ENCODE measurements at regions not wholly inside any gene's neighbourhood (a gene's known extent, or its start where the extent isn't known, plus 50 kb on each side); places are given as distances from the start of the nearest gene placed in this dataset.
"Not testable (repeated sequence)": the region's sequence is repeated elsewhere in the genome, so short reads cannot be mapped to it uniquely, and the experiment has no call there.

DNA sequence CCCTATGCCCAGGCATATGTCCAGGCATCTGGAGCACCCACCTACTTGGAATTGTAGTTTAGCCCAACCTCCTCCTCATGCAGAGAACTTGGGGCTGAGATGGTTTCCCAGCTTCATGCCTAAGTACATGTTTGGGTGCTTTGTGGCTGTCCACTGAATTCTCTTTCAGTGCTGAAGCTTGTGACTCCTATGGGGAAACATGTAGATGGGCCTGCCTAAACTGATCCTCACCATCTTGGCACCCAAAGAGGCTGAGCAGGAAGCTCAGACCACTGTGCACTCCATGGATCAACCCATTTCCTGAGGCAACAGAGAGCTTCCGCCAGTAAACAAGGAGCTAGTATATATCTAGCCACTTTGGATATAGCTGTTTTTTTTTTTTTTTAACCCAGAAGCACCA lies 2733.7 kb downstream of the PCDH7 start:
- no peak for DNase-seq (ENCODE audit: low read depth)

GRCh38 chr4:33465565-33465964 lies 2745.4 kb downstream of the PCDH7 start:
- DNase-seq (ENCODE audit: low read depth), result no peak

GRCh38 chr4:33467291-33467690 lies 2747.1 kb downstream of the PCDH7 start:
- peak; percentile 40 for DNase-seq (ENCODE audit: low read depth)

DNA sequence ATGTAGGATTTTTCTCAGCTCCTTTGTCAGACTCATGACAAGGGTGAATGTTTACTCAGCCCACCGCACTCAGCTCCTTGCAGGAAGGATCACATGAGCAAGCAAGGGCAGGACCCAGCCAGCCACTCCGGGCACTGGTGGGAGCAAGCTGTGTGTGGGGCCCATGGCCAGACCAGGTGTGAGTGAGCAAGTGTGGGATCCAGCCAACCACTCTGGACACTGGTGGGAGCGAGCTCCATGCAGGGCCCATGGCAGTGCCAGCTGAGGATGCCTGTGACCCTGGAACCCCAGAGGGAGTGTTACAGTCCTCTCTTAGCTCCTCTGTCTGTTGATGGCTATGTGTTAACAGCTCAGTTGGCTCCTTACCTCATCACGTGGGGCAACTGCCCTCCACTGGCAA lies 2750.6 kb downstream of the PCDH7 start:
- DNase-seq (ENCODE audit: low read depth), result no peak

GRCh38 chr4:33477715-33478114 lies 2757.5 kb downstream of the PCDH7 start:
- no peak for DNase-seq (ENCODE audit: low read depth)

DNA sequence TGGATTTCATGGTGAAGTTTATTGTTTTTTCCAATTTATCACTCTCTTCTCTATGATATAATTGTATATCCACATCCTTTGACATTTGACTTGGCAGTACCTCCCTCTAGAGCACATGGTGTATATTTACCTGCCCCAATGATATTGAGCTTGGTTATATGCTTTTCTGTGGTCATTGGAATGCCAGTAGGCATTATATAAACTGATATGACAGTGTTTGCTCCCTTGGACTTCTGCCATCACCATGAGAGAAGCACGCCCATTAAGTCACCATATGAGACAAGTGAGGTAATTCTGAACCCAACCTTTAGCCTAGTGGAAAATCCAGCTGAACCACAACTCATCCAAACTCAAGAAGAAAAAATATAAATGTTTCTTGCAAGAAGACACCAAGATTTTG lies 2761.5 kb downstream of the ARAP2 start:
- no peak for DNase-seq (ENCODE audit: low read depth)

DNA sequence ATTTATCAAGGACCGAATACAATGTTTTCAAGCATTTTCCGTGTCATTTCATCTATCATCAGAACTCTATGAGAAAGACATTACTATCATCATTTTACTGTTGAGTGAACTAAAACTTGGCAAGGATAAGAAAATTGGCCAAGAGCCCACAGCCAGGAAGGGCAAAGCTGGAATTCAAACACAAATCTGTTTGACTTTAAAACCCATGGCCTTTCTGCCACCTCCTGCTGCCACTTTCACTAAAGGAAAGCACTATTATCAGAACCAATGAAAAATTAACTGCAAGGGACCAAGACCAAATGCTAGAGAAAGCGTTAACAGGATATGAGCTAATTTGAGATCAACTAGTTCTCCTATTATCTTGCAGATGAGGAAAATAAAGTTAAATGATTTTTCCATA lies 2759.2 kb downstream of the ARAP2 start:
- no peak for DNase-seq (ENCODE audit: low read depth)

- DNase-seq (ENCODE audit: low read depth), result peak; percentile 12
These were observed 2751.1 kb downstream of the ARAP2 start for GRCh38 chr4:33493231-33493630.

DNA sequence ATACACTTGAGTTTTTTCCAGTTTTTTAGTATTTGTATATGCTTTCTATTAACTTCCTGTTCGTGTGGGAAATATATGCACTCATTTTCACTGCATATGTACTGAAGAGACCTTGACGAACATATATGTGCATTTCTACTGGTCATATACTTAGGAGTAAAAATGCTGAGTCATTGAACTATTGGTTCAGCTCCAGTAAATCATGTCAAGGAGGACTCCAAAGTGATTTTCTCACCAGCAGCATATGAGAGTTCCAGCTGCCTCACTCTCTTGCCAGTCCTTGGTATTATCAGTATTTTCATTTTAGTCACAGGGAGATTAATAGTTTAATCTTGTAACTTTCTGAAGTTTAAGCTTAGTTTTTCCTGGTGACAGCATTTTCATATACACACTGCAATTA lies 2750.2 kb downstream of the ARAP2 start:
- peak; percentile 22 for DNase-seq (ENCODE audit: low read depth)

DNA sequence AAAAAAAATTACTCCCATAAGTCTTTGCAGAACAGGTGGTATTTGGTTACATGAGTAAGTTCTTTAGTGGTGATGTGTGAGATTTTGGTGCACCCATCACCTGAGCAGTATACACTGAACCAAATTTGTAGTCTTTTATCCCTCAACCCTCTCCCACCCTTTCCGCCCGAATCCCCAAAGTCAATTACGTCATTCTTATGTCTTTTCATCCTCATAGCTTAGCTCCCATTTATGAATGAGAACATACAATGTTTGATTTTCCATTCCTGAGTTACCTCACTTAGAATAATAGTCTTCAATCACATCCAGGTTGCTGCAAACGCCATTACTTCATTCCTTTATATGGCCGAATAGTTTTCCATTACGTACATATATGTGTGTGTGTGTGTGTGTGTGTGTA lies 2742.7 kb downstream of the ARAP2 start:
- DNase-seq (ENCODE audit: low read depth), result not testable (repeated sequence)

DNA sequence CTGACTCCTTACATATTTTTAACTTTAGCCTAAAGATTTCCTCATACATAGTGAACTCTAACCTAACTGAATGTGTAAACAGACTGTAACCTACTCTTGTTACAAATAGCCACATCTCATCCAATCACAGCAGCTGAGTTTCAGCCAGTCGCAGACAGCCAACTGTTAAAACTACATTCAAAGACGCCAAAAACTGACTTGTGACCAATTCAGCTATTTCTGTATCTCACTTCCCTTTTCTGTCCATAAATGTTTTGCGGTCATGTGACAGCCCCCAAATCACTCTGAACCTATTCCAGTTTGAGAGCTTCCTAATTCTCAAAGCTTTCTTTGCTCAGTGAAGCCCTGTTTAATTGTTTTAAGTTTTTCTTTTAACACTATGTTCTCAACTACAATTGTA lies 2731.9 kb downstream of the ARAP2 start:
- DNase-seq (ENCODE audit: low read depth), result peak; percentile 7

- no peak for DNase-seq (ENCODE audit: low read depth)
These were observed 2725.5 kb downstream of the ARAP2 start for GRCh38 chr4:33518856-33519255.

GRCh38 chr4:33532821-33533220 lies 2711.5 kb downstream of the ARAP2 start:
- no peak for DNase-seq (ENCODE audit: low read depth)

DNA sequence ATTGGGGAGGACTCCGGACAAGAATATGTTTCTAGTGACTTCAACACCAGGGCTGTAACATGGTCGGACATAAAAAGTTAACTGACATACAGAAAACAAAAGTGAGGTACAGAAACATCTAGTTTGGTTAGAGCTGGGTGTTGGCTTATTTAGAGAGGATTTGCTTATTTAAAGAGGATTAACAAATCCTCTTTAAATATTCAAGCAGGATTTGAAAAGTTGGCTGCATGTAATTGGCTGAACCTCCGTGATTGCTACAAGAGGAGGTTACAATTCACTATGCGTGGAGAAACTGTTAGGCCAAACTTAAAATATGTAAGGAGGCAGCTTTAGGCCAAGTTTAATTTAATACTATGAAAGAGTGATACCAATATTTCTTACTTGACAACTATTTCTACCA lies 2707.4 kb downstream of the ARAP2 start:
- no peak for DNase-seq (ENCODE audit: low read depth)

- no peak for DNase-seq (ENCODE audit: low read depth)
These were observed 2706.8 kb downstream of the ARAP2 start for GRCh38 chr4:33537527-33537926.

DNA sequence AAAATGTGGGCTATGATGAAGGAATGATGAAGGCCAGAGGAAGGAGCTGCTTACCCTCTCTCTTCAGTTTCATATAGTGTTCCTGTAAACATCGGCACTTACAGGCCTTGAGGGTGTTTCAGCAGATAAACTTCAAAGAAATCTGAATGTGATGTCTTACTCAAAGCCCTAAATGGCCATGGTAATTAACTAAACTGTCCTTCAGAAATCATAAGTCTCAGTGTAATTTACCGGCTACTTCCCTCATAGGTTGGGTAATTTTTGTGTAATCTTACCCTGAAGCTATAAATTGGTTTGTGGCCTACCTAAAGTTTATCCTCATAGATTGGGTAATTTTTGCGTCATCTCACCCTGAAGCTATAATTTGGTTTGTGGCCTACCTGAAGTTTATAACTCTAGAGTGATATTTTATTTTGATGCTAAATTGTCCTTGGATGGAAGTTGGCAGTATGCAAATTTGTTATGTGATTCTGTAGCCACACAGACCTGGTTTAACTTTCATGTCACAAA lies 2700.3 kb downstream of the ARAP2 start:
- peak; percentile 81 for DNase-seq (ENCODE audit: low read depth)

- no peak for DNase-seq (ENCODE audit: low read depth)
These were observed 2693.1 kb downstream of the ARAP2 start for GRCh38 chr4:33551244-33551643.

- no peak for DNase-seq (ENCODE audit: low read depth)
These were observed 2683.1 kb downstream of the ARAP2 start for GRCh38 chr4:33561259-33561658.

- peak; percentile 2 for DNase-seq (ENCODE audit: low read depth)
These were observed 2677.7 kb downstream of the ARAP2 start for GRCh38 chr4:33566649-33567048.

DNA sequence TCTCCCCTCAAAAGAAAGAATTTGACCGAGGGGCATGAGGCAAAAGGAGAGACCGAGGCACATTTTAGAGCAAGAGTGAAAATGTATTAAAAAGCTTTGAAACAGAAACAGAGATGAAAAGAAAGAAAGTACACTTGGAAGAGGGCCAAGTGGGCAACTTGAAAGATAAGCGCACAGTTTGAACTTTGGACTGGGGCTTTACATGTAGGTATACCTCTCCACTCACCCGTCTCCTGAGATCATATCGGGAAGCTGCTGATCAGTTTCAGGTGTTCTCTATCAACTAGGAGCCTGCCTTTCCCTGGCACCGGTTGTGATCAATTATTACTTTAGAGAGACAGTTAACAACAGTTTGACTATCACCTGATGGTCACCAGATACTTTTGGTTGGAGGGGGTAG lies 2666.5 kb downstream of the ARAP2 start:
- no peak for DNase-seq (ENCODE audit: low read depth)

DNA sequence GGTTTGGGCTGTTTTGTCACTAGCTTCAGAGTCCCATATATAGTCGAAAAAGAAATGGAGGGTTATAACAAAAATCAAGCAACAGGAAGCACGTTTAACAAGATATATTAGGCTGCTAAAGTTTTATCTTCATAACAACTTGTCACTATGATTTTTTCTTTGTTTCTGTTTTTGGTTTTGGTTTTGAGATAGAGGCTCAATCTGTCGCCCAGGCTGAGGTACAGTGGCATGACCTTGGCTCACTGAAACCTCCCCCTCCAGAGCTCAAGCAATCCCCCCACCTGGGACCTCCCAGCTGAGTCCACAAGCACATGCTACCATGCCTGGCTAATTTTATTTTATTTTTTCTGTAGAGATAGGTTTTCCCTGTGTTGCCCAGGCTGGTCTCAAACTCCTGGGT lies 2664.4 kb downstream of the ARAP2 start:
- no peak for DNase-seq (ENCODE audit: low read depth)

DNA sequence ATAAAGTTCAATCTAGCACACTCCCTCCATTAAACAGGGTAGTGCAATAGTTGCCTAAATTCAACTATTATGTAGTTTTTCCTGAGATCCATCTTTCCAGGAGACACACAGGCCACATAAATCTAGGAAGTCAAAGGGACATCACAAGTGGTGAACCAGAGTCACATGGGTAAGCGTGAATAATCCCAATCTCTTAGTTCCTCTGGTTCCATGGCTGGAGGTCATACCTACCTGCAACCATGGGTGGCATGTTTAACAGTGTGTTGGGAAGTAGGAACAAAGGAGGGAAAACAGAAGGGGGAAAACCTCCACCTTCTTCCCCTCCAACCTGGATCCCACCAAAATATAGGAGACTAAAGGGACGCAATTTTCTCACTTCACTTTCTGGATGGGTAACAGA lies 2651.6 kb downstream of the ARAP2 start:
- no peak for DNase-seq (ENCODE audit: low read depth)

DNA sequence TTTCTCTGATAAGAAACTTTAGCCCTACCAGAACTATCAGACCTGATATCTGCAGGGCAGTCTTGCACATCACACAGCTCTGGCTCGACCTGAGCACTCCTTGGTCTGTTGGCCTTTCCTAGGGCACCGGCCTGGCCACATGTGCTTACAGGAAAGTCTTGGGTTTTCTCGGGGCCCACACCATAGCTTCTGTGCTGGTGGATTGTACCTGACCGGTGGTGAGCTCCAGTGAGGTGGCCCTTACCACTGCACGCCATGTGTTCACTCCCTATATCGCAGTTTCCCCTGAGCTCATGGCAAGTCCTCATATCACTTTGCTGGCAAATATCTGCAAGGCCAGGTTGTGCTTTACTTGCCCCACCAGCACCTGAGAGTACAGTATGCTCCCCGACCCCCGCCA lies 2637.4 kb downstream of the ARAP2 start:
- no peak for DNase-seq (ENCODE audit: low read depth)

DNA sequence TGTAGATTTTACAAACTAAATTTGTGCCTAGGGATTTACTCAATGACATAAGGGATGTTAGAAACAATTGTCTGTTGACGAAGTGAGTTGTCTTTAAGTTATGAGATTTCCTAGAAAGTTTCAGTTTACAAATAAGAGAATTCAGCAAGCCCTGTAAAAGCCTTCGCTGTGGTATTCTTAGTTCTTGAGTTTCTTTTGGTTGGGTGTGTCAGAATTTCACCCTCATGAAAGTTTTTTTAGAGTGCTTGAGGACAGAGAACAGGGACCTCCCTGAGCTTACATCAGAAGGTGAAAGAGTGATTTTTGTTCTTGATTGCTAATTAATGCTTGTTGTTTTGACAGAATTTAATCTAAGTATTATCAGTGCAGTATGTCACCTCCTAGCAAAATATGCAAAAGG lies 2628.2 kb downstream of the ARAP2 start:
- DNase-seq (ENCODE audit: low read depth), result no peak

DNA sequence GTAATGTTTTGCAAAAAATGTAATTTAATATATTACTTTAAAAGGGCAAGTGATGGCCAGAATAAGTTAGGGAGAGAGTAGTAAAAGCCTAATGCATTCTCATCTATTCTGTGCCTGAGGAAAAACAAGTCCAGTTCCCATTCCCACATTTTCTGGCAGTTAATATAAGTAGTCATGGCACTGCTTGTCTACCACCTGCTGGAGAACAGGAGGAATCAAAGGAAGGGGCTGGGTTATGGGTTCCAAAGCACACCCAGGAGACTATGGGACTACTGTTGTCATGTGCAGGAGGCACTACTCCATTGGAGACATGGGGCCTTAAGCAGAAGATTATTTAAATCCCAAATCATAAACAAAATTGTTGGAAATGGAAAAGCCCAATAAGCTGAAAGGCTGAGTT lies 2618.6 kb downstream of the ARAP2 start:
- DNase-seq (ENCODE audit: low read depth), result peak; percentile 23
